B cell (primary cell): ENCODE measurements at regions not wholly inside any gene's neighbourhood (a gene's known extent, or its start where the extent isn't known, plus 50 kb on each side); places are given as distances from the start of the nearest gene placed in this dataset.

Experiments used
- ATAC-seq: fragments of 200-7000 bp; cut with Tn5 transposase; one replicate; pipeline ENCODE4 v1.10.0; 2021; ENCODE audit warnings: low read depth, mild to moderate bottlenecking, moderate number of reproducible peaks, moderate library complexity
- CTCF ChIA-PET: fragments of 350-600 bp; sonication (Branson Sonifier 250); formaldehyde crosslinking; loops from one replicate; lab custom pipeline; 2021; ENCODE audit warnings: antibody characterized with exemption, inconsistent platforms; lab: Charles Lee
- POLR2A ChIA-PET: fragments of 350-600 bp; sonication (Branson Sonifier 250); formaldehyde crosslinking; loops from one replicate; lab custom pipeline; 2021; ENCODE audit warnings: antibody characterized with exemption; lab: Charles Lee
- DNase-seq: peaks from one replicate; pipeline ENCODE4 v3.0.0; 2013
- H2AFZ ChIP-seq: 2 replicates; pipeline ENCODE4 v1.6.1; 2012; ENCODE audit warnings: mild to moderate bottlenecking, low read depth, low read length; ENCODE audit not compliant: insufficient read depth, poor library complexity, severe bottlenecking
- H3K27ac ChIP-seq, 2 donors: 1 replicate in 1 of 2; 2 replicates in 1 of 2; pipeline ENCODE4 v1.5.1; 2012 to 2013; ENCODE audit warnings: low read length in 2 of 2, mild to moderate bottlenecking in 2 of 2, moderate library complexity in 1 of 2
- H3K27me3 ChIP-seq, 4 experiments: fragments of 200-600 bp in 1 of 4; sonication (generic) in 1 of 4; replicated peaks in 1 of 4; 1 replicate in 2 of 4; 2 replicates in 2 of 4; pipeline versions ENCODE4 v1.6.1 to v1.7.0; 2013 to 2016; ENCODE audit warnings: low read length in 3 of 4, mild to moderate bottlenecking in 2 of 4, mixed read lengths in 1 of 4, moderate library complexity in 1 of 4; ENCODE audit not compliant: insufficient read depth in 4 of 4, control insufficient read depth in 3 of 4; ENCODE audit errors: control extremely low read depth in 1 of 4
- H3K36me3 ChIP-seq, 2 experiments: replicated peaks in 1 of 2; 1 replicate in 1 of 2; 2 replicates in 1 of 2; pipeline versions ENCODE4 v1.6.1 to v1.7.1; 2013; ENCODE audit warnings: low read length in 1 of 2; ENCODE audit not compliant: insufficient read depth in 2 of 2, control insufficient read depth in 1 of 2; ENCODE audit errors: control extremely low read depth in 1 of 2, extremely low read depth in 1 of 2
- H3K4me1 ChIP-seq, 2 donors: fragments of 200-600 bp in 1 of 2; sonication (generic) in 1 of 2; 1 replicate in 1 of 2; 2 replicates in 1 of 2; pipeline versions ENCODE4 v1.5.1 to v1.6.1; 2013 to 2017; ENCODE audit warnings: low read length in 2 of 2; ENCODE audit not compliant: control insufficient read depth in 2 of 2, insufficient read depth in 2 of 2
- H3K4me2 ChIP-seq: replicated peaks from 2 replicates; pipeline ENCODE3; 2012; ENCODE audit warnings: mild to moderate bottlenecking, low read depth, low read length; ENCODE audit not compliant: poor library complexity, severe bottlenecking
- H3K4me3 ChIP-seq, 5 experiments: fragments of 200-600 bp in 1 of 5; sonication (generic) in 1 of 5; 1 replicate in 3 of 5; 2 replicates in 2 of 5; pipeline versions ENCODE4 v1.5.1 to v1.7.0; 2011 to 2016; ENCODE audit warnings: low read length in 4 of 5, mild to moderate bottlenecking in 4 of 5, low read depth in 2 of 5, control low read depth in 1 of 5, moderate library complexity in 1 of 5; ENCODE audit not compliant: insufficient read depth in 1 of 5; ENCODE audit errors: control extremely low read depth in 1 of 5, extremely low read depth in 1 of 5
- H3K79me2 ChIP-seq: fragments of 200-600 bp; sonication (generic); one replicate; pipeline ENCODE4 v1.6.0; 2016; ENCODE audit warnings: low read length; ENCODE audit not compliant: control insufficient read depth, insufficient read depth
- H3K9ac ChIP-seq: fragments of 200-600 bp; sonication (generic); 2 replicates; pipeline ENCODE4 v1.6.1; 2017; ENCODE audit warnings: mild to moderate bottlenecking, low read length, moderate library complexity
- H3K9me3 ChIP-seq, 3 donors: one replicate each; pipeline versions ENCODE4 v1.6.1 to v1.7.1; 2013; ENCODE audit warnings: low read length in 2 of 3; ENCODE audit not compliant: control insufficient read depth in 2 of 3, insufficient read depth in 1 of 3; ENCODE audit errors: control extremely low read depth in 1 of 3
- H4K20me1 ChIP-seq: 2 replicates; pipeline ENCODE4 v1.6.0; 2012; ENCODE audit warnings: mild to moderate bottlenecking, low read length; ENCODE audit not compliant: insufficient read depth, control insufficient read depth, poor library complexity, severe bottlenecking
- H3K27ac Mint-ChIP-seq: one replicate; pipeline ENCODE4 v1.8.0; 2021; ENCODE audit warnings: mixed read lengths
- H3K27me3 Mint-ChIP-seq: one replicate; pipeline ENCODE4 v1.8.0; 2021; ENCODE audit warnings: mixed read lengths
- H3K4me1 Mint-ChIP-seq: one replicate; pipeline ENCODE4 v1.8.0; 2021; ENCODE audit warnings: mixed read lengths
- H3K4me3 Mint-ChIP-seq: one replicate; pipeline ENCODE4 v1.8.0; 2021; ENCODE audit warnings: mixed read lengths
- H3K9me3 Mint-ChIP-seq: one replicate; pipeline ENCODE4 v1.8.0; 2022; ENCODE audit warnings: mixed read lengths; ENCODE audit not compliant: insufficient read depth
- CTCF ChIP-seq: fragments of 200-600 bp; IDR thresholded peaks from one replicate; pipeline ENCODE4 v1.8.0; 2022; ENCODE audit warnings: antibody characterized with exemption, mild to moderate bottlenecking
- EZH2 ChIP-seq: IDR thresholded peaks from 2 replicates; pipeline ENCODE4 v1.6.1; 2012; ENCODE audit warnings: borderline replicate concordance, low read depth, mild to moderate bottlenecking, moderate library complexity, low read length; ENCODE audit not compliant: insufficient read depth, poor library complexity, severe bottlenecking
- WGBS: methylation state at CpG from one replicate; pipeline ENCODE4 v1.1.5; 2013; ENCODE audit warnings: missing lambda C conversion rate; ENCODE audit not compliant: insufficient coverage; 5-methylcytosine and 5-hydroxymethylcytosine counted together
- intact Hi-C: fragments of 100-400 bp; cut with micrococcal nuclease; formaldehyde crosslinking; loops from one replicate; pipeline ENCODE4 v1.10.0; 2022

DNA sequence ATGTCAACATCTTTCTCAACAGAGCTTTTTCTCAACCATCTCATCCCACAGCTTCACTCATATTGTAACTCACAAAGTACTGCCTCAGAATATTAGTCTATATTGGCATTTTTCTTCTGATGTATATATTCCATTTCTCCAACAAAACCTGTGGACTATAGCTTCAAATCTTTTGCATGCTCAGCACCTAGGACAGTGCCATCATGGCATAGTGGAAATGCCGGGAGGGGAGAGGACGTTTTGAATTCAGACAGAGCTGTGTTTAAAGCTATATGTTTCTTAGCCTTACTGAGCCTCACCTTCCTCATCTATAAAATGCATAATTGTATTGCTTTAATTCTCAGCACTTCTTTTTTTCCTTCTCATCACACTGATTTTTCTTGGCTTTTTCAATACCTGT, 452.6 kb downstream of the GALC start:
- Mint-ChIP-seq H3K4me3 (no peak overlapping the region), H3K27me3 (no peaks in the 10 kb centered on the region), H3K27ac (no peak overlapping the region), H3K4me1 (no peaks in the 10 kb centered on the region), H3K9me3 (peaks cover 4% of the 10 kb centered on the region)
- H2AFZ ChIP-seq = no peak overlapping the region
- ChIA-PET CTCF (no interaction called here), POLR2A (no interaction called here)
- H3K4me2 ChIP-seq = no peak overlapping the region
- H3K27me3 ChIP-seq = no peaks in the 10 kb centered on the region
- H3K9me3 ChIP-seq = no peaks in the 10 kb centered on the region
- no CpG with 5 or more reads among the region's 2 CpGs for WGBS
- no peak for TF ChIP-seq CTCF
- intact Hi-C loops = no loop called here
- H4K20me1 ChIP-seq = no peaks in the 10 kb centered on the region
- H3K27ac ChIP-seq = no peak overlapping the region
- H3K36me3 ChIP-seq = no peaks in the 10 kb centered on the region
- H3K4me1 ChIP-seq = no peaks in the 10 kb centered on the region
- no peaks in the 10 kb centered on the region for H3K79me2 ChIP-seq
- ATAC-seq (no peak), DNase-seq (no peak)
- H3K4me3 ChIP-seq = no peak overlapping the region
- H3K9ac ChIP-seq = no peak overlapping the region

GRCh38 chr14:87529081-87529480, 463.9 kb downstream of the GALC start:
- POLR2A ChIA-PET = no interaction called here
- CTCF ChIA-PET = no interaction called here

More at GRCh38 chr14:87529081-87529480, 463.9 kb downstream of the GALC start:
- no peaks in the 10 kb centered on the region for H3K79me2 ChIP-seq
- peaks cover 0 to 6% (median 0%) of the 10 kb centered on the region in 3 donors for H3K9me3 ChIP-seq
- 36% methylated on average over 3 of the region's 4 CpGs for WGBS
- no peak overlapping the region for H3K9ac ChIP-seq
- no peaks in the 10 kb centered on the region for H4K20me1 ChIP-seq
- H3K36me3 ChIP-seq = no peaks in the 10 kb centered on the region
- intact Hi-C loops = no loop called here
- Mint-ChIP-seq H3K27ac (no peak overlapping the region), H3K27me3 (no peaks in the 10 kb centered on the region), H3K4me3 (no peak overlapping the region), H3K9me3 (no peaks in the 10 kb centered on the region), H3K4me1 (no peaks in the 10 kb centered on the region)
- H3K4me2 ChIP-seq = no peak overlapping the region
- no peak overlapping the region for H3K4me3 ChIP-seq
- H3K27ac ChIP-seq = no peak overlapping the region
- TF ChIP-seq EZH2 (no peak), CTCF (no peak)
- H3K4me1 ChIP-seq = no peaks in the 10 kb centered on the region
- H2AFZ ChIP-seq = no peak overlapping the region
- no peaks in the 10 kb centered on the region for H3K27me3 ChIP-seq
- DNase-seq (no peak), ATAC-seq (no peak)
